T-helper 1 cell treated with Interleukin-12 subunit alpha and Interleukin-12 subunit beta and Interleukin-4 antibody, amounts not matched to agents 30 ng/mL and 1 ng/mL, for 36 hours (primary cell): ENCODE measurements at regions not wholly inside any gene's neighbourhood (a gene's known extent, or its start where the extent isn't known, plus 50 kb on each side); places are given as distances from the start of the nearest gene placed in this dataset.
"Not testable (repeated sequence)": the region's sequence is repeated elsewhere in the genome, so short reads cannot be mapped to it uniquely, and the experiment has no call there.

ENCODE experiments used
- intact Hi-C: fragments of 100-400 bp; cut with micrococcal nuclease; formaldehyde crosslinking; loops from one replicate; pipeline ENCODE4 v1.15.1; 2024

DNA sequence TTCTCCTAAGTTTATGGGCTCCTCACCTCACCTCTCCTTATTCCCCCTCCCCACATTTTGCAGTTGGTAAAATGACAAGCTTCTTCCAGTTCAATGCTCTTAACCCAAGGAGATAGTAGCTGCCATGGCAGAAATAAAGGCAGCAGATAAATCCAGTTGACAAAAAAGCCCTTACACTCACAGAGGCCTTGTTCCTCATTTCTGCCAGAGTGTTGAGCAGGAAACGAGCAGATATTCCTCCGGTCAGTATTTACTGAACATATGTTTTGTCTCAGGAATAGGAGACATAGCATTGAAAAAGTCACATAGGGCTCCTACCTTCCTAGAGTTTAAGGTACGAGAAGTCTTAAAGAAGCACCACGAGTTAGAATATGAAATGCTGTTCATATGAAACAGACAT is 493.7 kb upstream of the TNP1 start:
- intact Hi-C loops = no loop called here

DNA sequence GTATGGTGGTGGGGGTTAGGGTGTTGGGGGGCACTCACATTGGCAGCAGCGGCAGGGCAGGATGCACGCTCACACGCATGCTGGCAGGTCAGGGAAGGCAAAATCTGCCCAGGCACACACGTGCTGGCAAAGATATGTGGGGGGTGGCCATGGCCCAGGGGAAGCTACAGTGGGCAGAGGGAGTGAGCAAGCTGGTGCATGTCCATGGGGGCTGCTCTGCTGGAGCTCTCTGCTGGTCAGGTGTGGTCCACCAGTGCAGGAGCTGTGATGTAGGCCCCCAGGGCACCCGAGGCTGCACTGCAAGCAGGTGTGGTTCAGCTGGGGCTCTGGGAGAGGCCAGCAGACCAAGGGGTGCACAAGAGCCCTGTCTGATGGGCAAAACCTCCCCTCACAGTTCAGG is 491.5 kb upstream of the TNP1 start:
- intact Hi-C loops = no loop called here

DNA sequence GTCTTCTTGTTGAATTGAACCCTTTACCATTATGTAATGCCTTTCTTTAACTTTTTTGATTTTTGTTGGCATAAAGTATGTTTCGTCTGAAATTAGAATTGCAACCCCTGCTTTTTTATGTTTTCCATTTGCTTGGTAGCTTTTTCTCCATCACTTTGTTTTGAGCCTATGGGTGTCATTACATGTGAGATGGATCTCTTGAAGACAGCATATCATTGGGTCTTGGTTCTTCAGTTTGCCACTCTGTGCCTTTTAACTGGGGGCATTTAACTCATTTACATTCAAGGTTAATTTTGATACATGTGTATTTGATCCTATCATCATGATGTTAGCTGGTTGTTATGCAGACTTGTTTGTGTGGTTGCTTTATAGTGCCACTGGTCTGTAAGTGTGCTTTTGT is 489.4 kb upstream of the TNP1 start:
- intact Hi-C loops = no loop called here

DNA sequence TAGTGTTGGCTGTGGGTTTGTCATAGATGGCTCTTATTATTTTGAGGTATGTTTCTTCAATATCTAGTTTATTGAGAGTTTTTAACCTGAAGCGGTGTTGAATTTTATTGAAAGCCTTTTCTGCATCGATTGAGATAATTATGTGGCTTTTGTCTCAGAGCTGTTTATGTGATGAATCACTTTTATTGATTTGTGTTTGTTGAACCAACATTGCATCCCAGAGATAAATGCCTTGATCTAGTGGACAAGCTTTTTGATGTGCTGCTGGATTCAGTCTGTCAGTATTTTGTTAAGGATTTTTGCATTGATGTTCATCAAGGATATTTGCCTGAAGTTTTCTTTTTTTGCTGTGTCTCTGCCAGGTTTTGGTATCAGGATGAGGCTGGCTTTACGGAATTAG is 487.8 kb upstream of the TNP1 start:
- intact Hi-C loops = not testable (repeated sequence)

DNA sequence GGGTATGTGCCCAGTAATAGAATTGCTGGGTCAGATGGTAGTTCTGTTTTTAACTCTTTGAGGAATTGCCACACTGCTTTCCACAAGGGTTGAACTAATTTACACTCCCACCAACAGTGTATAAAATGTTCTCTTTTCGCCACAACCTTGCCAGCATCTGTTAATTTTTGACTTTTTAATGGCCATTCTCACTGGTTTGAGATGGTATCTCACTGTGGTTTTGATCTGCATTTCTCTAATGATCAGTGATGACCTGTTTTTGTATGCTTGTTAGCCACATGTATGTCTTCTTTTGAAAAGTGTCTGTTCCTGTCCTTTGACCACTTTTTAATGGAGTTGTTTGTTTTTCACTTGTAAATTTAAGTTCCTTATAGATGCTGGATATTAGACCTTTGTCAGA is 486.2 kb upstream of the TNP1 start:
- intact Hi-C loops = not testable (repeated sequence)

DNA sequence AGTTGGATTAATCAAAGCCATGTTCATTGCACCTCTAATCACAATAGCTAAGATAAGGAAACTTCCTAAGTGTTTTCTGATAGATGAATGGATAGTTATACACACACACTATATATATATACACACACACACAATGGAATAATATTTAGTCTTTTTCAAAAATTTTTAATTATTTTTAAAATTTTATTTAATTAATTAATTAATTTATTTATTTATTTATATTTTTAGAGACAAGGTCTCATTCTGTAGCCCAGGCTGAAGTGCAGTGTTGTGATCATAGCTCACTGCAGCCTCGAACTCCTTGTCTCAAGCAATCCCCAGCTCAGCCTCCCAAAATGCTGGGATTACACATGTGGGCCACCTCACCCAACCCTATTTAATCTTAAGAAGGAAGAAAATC is 481.0 kb upstream of the TNP1 start:
- intact Hi-C loops = no loop called here

DNA sequence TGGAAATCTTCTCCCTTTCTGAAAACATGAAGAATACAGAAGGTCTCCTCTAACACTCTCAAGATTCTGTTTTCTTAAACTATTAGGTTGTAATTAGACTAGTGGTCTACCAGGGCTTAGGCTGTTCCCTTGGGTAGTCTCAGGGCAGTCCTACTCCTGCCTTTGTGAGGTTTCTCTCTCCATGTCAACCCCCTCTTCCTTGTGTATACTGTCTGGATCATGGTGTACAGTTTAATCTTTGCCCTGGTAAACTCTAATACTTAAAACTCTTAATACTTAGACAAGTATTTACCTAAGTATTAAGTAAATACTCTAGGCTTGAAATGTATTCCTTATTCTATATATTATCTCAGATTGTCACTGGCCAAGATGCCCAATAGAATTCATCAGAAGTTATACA is 480.3 kb upstream of the TNP1 start:
- intact Hi-C loops = no loop called here

DNA sequence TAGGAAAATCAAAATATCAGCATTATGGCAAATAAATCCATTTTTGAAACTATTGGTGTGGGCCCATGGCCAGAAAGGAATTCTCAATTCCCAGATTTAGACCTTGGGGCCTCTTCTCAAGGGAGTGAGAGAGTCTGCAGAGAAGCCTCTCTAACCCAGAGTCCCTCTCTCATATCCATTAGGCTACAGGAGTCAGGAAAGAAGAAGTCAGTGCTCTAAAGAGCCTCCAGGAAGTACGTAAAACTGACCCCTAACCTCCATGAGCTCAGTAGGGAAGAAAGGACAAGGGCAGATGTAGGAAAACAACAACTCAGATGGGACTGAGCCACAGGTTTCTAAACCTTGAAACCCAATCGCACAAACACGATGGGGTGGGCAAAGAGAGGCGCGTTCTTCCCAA is 479.9 kb upstream of the TNP1 start:
- intact Hi-C loops = no loop called here

DNA sequence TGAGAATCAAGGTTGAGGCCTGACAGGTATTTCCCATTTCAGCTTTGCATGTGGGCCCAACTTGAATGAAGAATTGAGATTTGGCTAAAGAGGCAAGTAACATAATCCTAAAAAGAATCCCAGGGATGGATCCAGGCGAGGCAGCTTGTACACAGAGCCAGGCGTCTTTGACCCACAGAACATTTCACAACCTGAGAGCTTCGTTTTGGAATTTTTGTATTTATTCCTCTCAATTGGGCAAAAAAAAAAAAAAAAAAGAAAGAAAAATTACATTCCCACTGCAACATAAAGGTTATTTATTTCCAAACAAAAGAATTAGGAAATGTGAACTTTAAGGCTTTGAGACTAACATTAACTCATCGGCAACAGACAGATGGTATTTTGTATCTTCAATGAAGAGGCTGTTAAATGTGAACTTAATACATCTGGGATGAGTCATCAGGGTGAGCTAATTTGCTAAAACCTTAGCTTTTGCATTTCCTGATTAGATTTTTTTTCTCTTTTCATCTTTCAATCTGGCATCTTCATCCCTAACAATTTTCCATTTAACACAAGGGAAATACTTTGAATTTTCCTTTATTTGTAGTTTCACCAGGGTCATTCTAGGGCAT is 478.5 kb upstream of the TNP1 start:
- intact Hi-C loops = no loop called here

DNA sequence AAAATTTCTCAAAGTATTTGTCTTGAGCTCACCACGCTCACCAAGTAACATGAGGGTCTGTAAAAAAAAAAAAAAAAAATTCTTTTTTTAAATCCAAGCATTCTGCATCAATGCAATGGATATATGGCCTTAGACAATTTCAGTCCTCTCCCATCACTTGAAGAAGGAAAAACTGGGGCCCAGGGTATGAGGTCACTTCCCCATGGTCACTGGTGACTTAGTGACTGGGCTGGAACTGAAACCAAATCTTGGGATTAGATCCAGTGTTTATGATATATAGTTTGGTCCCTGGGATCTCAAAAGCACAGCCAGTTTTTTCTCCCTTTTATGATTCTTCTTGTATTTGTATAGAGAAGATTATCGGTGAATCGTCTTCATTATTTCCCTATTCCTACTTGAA is 477.9 kb upstream of the TNP1 start:
- intact Hi-C loops = no loop called here

DNA sequence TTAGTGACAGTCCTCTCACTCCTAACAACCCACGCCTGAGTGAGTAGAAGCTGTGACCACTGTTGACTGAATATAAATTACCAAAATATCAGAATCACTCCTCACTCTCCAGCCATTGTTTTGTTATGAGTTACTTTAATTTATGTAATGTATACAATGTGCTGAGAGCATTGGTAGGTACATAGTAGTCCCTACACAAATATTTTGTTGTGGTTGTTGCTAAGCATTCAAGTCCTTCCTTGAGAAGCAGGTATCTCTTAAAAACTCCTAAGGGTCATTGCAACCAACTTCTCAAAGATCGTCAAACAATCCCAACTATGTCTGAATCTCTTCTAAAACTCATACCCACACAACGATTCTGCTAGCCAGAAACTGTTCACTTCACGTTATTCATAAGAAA is 476.8 kb upstream of the TNP1 start:
- intact Hi-C loops = no loop called here

DNA sequence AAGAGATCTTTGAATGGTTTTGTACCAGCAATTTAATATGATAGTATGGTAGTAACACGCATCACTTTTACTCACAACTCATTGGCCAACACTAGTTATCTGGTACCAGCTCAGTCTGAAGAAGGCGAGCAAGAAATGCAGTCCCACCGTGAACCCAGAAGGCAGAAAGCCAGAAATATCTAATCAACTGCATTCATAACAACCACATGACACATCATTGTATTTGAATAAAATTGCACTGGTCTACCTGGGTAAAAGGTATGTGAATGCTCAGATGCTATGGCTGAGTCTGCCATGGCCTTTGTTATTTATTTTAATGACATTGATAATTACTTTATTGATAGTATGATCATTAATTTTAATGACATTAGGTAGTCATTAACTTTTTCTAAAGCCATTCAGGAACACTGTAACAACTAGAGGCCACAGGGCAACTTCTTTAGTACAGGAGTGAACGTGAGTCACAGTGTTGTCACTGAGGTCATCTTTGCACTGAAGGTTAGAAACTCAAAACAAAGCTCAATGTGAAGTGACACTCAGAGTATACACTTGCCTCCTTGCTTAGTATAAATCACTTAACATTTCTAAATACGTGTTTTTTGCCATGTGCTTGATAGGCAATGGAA is 475.6 kb upstream of the TNP1 start:
- intact Hi-C loops = no loop called here

DNA sequence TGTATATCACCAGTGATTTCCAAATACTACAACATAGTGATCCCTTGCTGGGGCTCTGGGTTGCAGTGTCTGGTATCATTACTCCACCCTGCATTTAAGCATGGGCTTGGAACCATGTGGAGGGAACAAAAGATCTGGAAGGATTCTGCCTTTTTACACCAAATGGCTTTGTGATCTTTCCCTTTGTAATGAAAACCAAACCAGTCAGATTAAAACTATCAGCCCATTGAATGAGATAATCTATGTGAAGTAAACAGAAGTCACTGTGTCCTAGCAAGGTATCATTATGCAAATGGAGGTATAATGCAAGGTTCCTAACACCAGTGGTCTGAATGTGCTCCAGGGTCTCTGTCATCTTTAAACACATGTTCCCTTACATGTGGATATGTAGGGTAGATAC is 474.7 kb upstream of the TNP1 start:
- intact Hi-C loops = no loop called here

DNA sequence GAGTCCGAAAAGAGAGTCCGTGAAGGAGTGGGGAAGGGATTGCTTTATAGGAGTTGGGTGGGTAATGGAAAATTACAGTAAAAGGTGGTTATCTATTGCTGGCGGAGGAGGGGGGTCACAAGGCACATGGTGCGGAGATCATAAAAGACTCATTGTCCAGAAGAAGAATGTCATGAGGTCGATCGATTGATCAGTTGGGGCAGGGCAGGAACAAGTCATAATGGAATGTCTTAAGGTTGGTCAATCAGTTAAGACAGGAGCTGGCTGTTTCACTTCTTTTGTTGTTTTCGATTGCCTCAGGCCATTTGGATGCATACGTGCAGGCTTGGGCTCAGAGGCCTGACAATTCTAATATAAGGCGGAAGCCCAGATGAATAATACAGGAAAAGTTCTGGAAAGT is 473.0 kb upstream of the TNP1 start:
- intact Hi-C loops = no loop called here

DNA sequence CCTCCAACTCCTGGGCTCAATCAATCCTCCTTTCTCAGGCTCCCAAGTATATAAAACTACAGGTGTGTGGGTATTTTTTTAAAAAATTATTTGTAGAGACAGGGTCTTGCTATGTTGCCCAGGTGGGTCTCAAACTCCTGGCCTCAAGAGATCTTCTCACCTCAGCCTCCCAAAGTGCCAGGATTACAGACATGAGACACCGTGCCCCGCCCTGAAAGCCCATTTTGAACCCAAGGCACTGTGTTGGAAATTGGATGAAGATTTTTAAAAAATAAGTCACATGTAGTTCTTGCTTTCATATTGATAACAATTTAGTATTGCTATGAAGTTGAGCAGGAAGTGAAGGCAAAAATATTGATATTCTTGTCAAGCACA is 472.5 kb upstream of the TNP1 start:
- intact Hi-C loops = no loop called here

DNA sequence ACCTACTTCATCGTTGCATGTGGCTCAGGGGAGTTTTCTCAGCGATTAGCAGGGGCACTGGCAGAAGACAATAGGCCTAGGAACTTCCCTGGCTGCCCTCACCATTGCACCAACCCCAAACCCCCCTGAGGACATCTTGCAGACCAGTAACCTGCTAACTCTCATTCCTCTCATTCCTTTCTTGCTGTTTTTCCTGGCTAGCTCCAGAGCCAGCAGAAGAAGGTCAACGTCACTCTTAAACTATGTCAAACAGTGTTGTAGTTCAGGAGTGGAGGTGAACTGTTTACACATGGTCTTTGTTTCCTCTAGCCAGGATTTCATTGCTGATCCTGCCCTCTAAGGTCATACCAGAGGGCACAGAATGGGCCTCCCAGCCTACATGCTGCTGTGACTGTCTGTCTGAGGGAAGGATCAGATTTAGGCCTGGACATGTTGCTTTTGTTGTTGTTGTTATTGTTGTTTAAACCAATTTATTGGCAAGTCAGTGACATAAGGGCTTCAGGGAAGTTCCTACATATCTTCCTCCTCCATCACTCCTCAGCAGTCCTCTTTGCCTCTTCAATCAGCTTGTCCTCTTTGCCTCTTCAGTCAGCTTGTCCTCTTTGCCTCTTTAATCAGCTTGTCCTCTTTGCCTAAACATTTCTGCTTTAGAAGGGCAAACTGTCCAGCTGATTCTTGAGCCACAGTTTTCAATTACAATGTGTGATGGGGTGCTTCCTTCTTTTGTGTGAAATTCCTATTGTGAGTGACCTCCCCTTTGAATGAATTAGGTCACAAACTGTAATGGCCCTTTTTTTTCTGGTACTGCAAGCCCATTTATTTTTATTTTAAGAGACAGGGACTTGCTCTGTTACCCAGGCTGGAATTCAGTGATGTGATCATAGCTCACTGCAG is 471.9 kb upstream of the TNP1 start:
- intact Hi-C loops = no loop called here

DNA sequence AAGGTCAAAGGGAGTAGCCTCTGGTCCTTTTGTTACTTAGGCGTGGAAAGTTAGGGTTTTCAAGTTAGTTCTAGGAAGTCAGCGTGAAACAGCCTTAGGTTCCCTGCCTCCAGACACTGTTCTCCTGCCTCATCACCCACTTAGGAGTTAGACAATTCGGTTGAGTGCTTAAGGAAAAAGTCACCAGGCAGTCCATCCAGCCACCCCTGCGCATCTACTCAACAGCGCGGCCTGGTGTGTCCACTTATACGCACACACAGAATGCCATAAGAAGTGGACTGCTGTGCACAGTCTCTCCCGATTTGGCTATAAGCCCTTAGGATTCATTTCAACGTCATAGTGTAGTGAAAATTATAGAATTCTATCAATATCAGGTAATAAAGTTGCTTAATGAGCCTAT is 470.8 kb upstream of the TNP1 start:
- intact Hi-C loops = no loop called here

DNA sequence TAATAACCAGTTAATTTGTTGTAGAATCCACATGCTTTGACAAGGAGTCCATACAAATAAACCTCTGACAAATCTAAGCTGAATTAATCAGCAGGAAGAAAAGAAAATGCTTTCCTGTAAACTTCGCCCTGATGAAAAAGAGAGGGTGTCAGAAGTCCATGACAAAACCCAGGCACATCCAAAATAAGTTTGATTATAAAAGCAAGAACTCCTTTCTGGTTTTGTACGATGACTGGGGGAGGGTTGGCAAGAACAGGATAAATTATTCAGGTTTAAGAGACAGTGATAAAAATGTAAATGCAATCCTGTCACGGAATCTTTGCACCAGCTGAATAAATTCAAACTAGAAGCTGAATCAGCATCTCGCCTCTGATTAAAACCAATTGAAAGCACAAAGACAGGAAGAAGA is 469.2 kb upstream of the TNP1 start:
- intact Hi-C loops = no loop called here

DNA sequence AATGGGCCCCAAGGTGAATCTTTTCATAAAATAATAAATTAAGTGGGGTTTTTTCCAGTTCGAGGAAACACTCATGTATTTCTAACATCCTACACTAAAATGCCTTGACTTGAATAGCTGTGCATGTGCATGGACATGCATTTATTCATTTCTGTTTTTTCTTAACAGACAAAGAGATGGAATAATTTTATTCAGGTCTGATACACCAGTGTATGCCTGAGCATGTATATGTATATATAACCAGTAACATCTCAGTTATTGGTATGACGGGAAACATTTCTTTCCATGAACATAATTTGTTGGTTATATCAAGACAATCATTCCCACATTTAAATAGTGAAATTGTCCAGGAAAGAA is 468.7 kb upstream of the TNP1 start:
- intact Hi-C loops = no loop called here

DNA sequence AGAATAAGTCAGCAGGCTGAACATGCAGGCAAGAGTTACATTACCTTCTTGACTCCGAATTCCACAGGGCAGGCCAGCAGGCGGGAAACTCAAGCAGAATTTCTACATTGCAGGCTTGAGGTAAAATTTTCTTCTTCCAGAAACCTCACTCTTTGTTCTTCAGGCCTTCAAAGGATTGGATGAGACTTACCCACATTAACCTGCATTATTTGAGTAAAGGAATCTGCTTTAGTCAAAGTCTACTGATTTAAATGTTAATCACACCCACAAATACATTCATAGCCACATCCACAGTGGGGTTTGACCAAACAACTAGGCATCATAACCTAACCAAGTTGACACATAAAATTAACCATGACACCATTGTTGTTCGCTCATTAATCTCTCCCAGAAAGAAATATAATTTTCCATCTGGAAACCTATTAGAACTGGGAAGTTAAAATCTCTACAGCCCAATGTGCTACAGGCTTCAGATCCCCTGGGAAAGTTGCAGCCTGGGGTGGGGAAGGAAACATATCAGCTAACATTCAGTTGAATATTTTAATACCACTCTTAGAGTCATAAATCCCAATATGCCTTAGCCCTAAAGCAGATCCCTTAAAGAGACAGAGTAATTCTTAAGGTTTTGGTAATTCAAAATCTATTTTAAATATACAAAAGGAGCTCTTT is 468.2 kb upstream of the TNP1 start:
- intact Hi-C loops = no loop called here

DNA sequence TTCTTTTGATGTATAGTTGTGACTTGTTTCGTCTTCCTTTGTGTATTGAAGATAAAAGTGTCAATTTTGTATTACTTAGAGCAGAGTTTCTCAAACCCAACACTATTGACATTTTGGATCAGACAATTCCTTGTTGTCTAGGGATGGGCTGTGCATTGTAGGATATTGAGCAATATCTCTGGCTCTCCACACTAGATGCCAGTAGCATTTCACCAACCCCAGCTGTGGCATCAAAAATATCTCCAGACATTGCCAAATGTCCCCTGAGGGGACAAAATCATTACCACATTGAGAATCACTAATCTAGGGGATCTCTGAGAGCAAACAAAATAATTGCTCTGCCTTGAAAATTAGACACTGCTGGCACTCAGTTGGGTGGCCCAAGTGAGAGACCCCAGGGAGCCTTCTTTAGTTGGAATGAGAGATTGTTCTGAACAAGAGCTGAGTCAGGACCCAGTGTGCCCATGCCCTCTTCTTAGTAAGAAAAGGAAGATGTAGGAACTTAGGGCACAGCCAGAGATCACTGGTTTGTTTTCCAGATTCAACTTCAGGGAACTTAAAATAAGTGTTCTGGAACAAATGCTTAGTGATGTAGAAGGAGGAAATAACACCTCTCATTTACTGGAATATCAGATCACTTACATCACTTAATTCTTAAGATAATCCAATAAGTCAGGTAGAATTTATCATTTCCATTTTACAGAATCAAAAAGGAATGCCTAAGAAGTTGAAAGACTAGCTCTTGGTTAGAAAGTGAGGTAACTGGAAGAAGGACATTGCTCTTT is 466.6 kb upstream of the TNP1 start:
- intact Hi-C loops = no loop called here

DNA sequence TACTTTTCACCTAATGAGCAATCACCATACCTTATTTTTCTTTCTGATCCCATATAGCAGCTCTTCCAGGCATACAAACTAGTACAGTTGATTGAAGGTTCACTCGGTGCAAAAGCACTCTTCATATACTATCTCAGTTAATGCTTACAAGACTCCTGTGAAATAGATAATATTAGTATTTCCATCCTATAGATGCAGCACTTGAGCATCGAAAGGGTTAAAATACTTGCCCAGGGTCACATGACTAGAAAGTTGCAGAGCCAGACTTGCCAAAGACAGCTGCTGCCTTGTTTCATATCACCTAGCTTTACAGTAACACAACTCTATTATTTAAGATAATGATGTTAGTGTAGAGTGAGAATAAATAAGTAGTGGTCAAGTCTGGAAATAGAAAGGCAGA is 466.0 kb upstream of the TNP1 start:
- intact Hi-C loops = no loop called here
